HEK293T (cell line): ENCODE measurements at regions not wholly inside any gene's neighbourhood (a gene's known extent, or its start where the extent isn't known, plus 50 kb on each side); places are given as distances from the start of the nearest gene placed in this dataset.

Experiments
- CTCF ChIA-PET: fragments of 350-600 bp; formaldehyde crosslinking; extraction: SDS; loops from one replicate; lab custom pipeline; 2021; ENCODE audit warnings: antibody characterized with exemption, inconsistent platforms; lab: Yijun Ruan, JAX
- POLR2A ChIA-PET: fragments of 350-600 bp; formaldehyde crosslinking; extraction: SDS; loops from one replicate; lab custom pipeline; 2020; ENCODE audit warnings: antibody characterized with exemption, inconsistent platforms; lab: Yijun Ruan, JAX
- DNase-seq: peaks from one replicate; pipeline ENCODE4 v3.0.0; 2012; ENCODE audit warnings: mixed read lengths; ENCODE audit errors: extremely low spot score
- ARNT ChIP-seq: fragments of 450-650 bp; IDR thresholded peaks from 2 replicates; pipeline ENCODE4 v1.6.1; 2017; ENCODE audit warnings: mild to moderate bottlenecking
- BHLHE40 ChIP-seq: fragments of 450-650 bp; IDR thresholded peaks from 2 replicates; pipeline ENCODE4 v1.6.1; 2016; ENCODE audit warnings: mild to moderate bottlenecking, moderate library complexity, borderline replicate concordance
- CTBP1 ChIP-seq: fragments of 450-650 bp; IDR thresholded peaks from 2 replicates; pipeline ENCODE4 v1.6.1; 2016; ENCODE audit warnings: borderline replicate concordance
- ELF4 ChIP-seq: fragments of 450-650 bp; IDR thresholded peaks from 2 replicates; pipeline ENCODE4 v1.6.1; 2017; ENCODE audit warnings: antibody characterized with exemption
- FOXA1 ChIP-seq: fragments of 450-650 bp; IDR thresholded peaks from 2 replicates; pipeline ENCODE4 v1.6.1; 2016; ENCODE audit warnings: mild to moderate bottlenecking
- FOXK2 ChIP-seq: fragments of 450-650 bp; IDR thresholded peaks from 2 replicates; pipeline ENCODE4 v1.6.1; 2016; ENCODE audit warnings: mild to moderate bottlenecking
- FOXM1 ChIP-seq: fragments of 450-650 bp; IDR thresholded peaks from 2 replicates; pipeline ENCODE4 v1.6.1; 2017; ENCODE audit warnings: mild to moderate bottlenecking, borderline replicate concordance
- HDGF ChIP-seq: fragments of 450-650 bp; IDR thresholded peaks from 2 replicates; pipeline ENCODE4 v1.6.1; 2017; ENCODE audit warnings: antibody characterized with exemption, borderline replicate concordance
- L3MBTL2 ChIP-seq: fragments of 450-650 bp; conservative IDR thresholded peaks from 2 replicates; pipeline ENCODE4 v1.6.1; 2016; ENCODE audit warnings: mild to moderate bottlenecking
- LEF1 ChIP-seq: fragments of 450-650 bp; IDR thresholded peaks from 2 replicates; pipeline ENCODE4 v1.6.1; 2017; ENCODE audit warnings: mild to moderate bottlenecking, borderline replicate concordance
- NFRKB ChIP-seq: fragments of 450-650 bp; IDR thresholded peaks from 2 replicates; pipeline ENCODE4 v1.6.1; 2016; ENCODE audit warnings: mild to moderate bottlenecking, moderate library complexity
- PKNOX1 ChIP-seq: fragments of 450-650 bp; IDR thresholded peaks from 2 replicates; pipeline ENCODE4 v1.6.1; 2016
- SP1 ChIP-seq: fragments of 450-650 bp; IDR thresholded peaks from 2 replicates; pipeline ENCODE4 v1.6.1; 2017
- SUZ12 ChIP-seq: fragments of 450-650 bp; IDR thresholded peaks from 2 replicates; pipeline ENCODE4 v1.6.1; 2016; ENCODE audit warnings: mild to moderate bottlenecking
- TARDBP ChIP-seq: fragments of 450-650 bp; IDR thresholded peaks from 2 replicates; pipeline ENCODE4 v1.6.1; 2016
- ZNF384 ChIP-seq: fragments of 450-650 bp; IDR thresholded peaks from 2 replicates; pipeline ENCODE4 v1.6.1; 2016

GRCh38 chr9:82565188-82565969, 497.6 kb downstream of the RASEF start:
- CTCF ChIA-PET, result no interaction called here
- TF ChIP-seq CTBP1 (no peak), TARDBP (no peak), L3MBTL2 (no peak), SUZ12 (no peak), SP1 (no peak), FOXK2 (no peak), PKNOX1 (no peak)
- DNase-seq, result no peak
- POLR2A ChIA-PET, result no interaction called here

GRCh38 chr9:82567953-82568352, 495.0 kb downstream of the RASEF start:
- TF ChIP-seq SUZ12 (no peak), TARDBP (no peak), L3MBTL2 (no peak), ZNF384 (no peak), ELF4 (no peak), FOXK2 (no peak), FOXA1 (no peak), PKNOX1 (no peak), NFRKB (no peak), SP1 (no peak)
- ChIA-PET CTCF (interaction anchor here (0.8 kb wide), 1 partner anchor 39 kb away, joined by 4 read pairs; no protein-coding TSS in a partner anchor), POLR2A (no interaction called here)
- DNase-seq, result no peak

GRCh38 chr9:82570226-82570625, 492.7 kb downstream of the RASEF start:
- TF ChIP-seq SUZ12 (no peak), PKNOX1 (no peak), FOXM1 (no peak), ELF4 (no peak), BHLHE40 (no peak), SP1 (no peak), ZNF384 (no peak), TARDBP (no peak), NFRKB (no peak), ARNT (no peak), FOXA1 (no peak), CTBP1 (no peak)
- CTCF ChIA-PET, result no interaction called here
- POLR2A ChIA-PET, result no interaction called here
- no peak for DNase-seq

- no peak for DNase-seq
- POLR2A ChIA-PET, result no interaction called here
- TF ChIP-seq LEF1 (no peak), HDGF (no peak)
- CTCF ChIA-PET, result no interaction called here
These were observed 491.4 kb downstream of the RASEF start for GRCh38 chr9:82571540-82571939.

GRCh38 chr9:82572146-82572545, 490.8 kb downstream of the RASEF start:
- ChIA-PET POLR2A (no interaction called here), CTCF (no interaction called here)
- no peak for DNase-seq

GRCh38 chr9:82574911-82575310, 488.0 kb downstream of the RASEF start:
- POLR2A ChIA-PET, result no interaction called here
- CTCF ChIA-PET, result interaction anchor here (0.6 to 0.8 kb wide), 2 partner anchors 11 to 142 kb away, joined by 3 to 4 read pairs; no protein-coding TSS in a partner anchor
- no peak for TF ChIP-seq NFRKB
- TF ChIP-seq LEF1, result no peak
- no peak for TF ChIP-seq PKNOX1
- no peak for TF ChIP-seq CTBP1
- TF ChIP-seq BHLHE40, result no peak
- TF ChIP-seq SP1, result no peak
- TF ChIP-seq L3MBTL2, result no peak
- no peak for TF ChIP-seq ELF4
- no peak for TF ChIP-seq SUZ12
- no peak for TF ChIP-seq TARDBP
- no peak for TF ChIP-seq ARNT
- no peak for TF ChIP-seq ZNF384
- TF ChIP-seq FOXM1, result no peak
- TF ChIP-seq FOXK2, result no peak
- TF ChIP-seq HDGF, result no peak
- TF ChIP-seq FOXA1, result no peak
- DNase-seq, result no peak

More at GRCh38 chr9:82572146-82572545, 490.8 kb downstream of the RASEF start:
- TF ChIP-seq BHLHE40 (no peak), FOXM1 (no peak), LEF1 (no peak), ZNF384 (no peak)
